ENCODE measurements at regions not wholly inside any gene's neighbourhood (a gene's known extent, or its start where the extent isn't known, plus 50 kb on each side); places are given as distances from the start of the nearest gene placed in this dataset.

DNA sequence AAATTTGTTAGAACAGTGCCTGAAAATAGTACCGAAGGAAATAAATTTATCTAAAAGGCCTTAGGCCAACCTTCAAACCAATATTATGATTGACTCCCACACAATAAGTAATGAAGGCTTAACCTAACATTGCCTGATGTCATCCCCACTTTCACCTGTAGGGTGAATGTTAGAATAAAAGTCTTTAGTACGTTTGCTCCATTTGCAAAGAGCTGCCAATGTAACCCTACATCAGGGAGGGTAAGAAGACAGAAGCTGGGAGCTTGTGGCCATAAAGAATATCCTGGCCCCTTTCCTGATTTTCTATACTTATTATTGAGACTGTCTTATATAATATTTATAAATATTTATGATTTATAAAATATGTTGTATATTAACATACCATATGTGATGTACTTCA, 661.8 kb upstream of the CXADR start:
- H3K27me3 ChIP-seq (ENCODE audit: control insufficient read depth, insufficient read depth, low read length): no peaks in the 10 kb centered on the region
- H3K36me3 ChIP-seq (ENCODE audit: control insufficient read depth, insufficient read depth, low read length): no peaks in the 10 kb centered on the region
- H3K27ac ChIP-seq (ENCODE audit: low read depth, low read length): no peak overlapping the region
- H3K9me3 ChIP-seq (ENCODE audit: control insufficient read depth, insufficient read depth, low read depth, low read length): peaks cover 4% of the 10 kb centered on the region; the same call in 1 of the 2 replicates
- no peak overlapping the region for H3K4me3 ChIP-seq (ENCODE audit: low read depth, low read length)
- no peak overlapping the region for H3K9ac ChIP-seq (ENCODE audit: low read length)
- H3K4me1 ChIP-seq (ENCODE audit: control insufficient read depth, insufficient read depth, low read length): no peaks in the 10 kb centered on the region

GRCh38 chr21:16855164-16855667, 657.6 kb upstream of the CXADR start:
- H3K9me3 ChIP-seq (ENCODE audit: control insufficient read depth, insufficient read depth, low read depth, low read length): peaks cover 7% of the 10 kb centered on the region; the same call in 1 of the 2 replicates
- no peaks in the 10 kb centered on the region for H3K4me1 ChIP-seq (ENCODE audit: control insufficient read depth, insufficient read depth, low read length)
- H3K36me3 ChIP-seq (ENCODE audit: control insufficient read depth, insufficient read depth, low read length): no peaks in the 10 kb centered on the region
- no peaks in the 10 kb centered on the region for H3K27me3 ChIP-seq (ENCODE audit: control insufficient read depth, insufficient read depth, low read length)
- no peak overlapping the region for H3K27ac ChIP-seq (ENCODE audit: low read depth, low read length)
- no peak overlapping the region for H3K9ac ChIP-seq (ENCODE audit: low read length)
- no peak overlapping the region for H3K4me3 ChIP-seq (ENCODE audit: low read depth, low read length)

DNA sequence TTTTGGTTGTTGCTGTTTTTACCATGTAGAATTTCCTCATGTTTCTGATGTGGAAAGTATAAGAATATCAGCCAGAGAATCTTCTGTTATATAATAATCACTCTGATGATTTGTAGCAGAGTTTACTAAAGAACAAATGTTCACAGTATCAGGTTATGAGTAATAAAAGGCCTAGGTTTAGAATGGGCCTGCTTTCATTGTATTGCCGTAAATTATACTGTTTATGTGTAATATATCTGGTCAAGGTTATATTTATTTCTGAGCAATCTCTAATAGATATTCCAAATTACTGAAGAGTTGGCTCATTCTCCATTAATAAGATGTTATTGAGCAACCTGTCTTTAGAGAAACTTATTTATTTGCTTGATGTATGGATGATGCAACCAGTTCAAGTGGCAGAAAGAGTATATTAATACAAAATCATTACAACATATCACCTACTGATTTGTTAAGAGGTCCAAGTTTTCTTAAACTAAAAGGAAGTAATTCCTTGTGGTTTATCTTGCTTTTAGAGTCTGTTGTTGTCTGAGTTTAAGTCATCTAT, 649.4 kb upstream of the CXADR start:
- no peak overlapping the region for H3K4me3 ChIP-seq (ENCODE audit: low read depth, low read length)
- no peaks in the 10 kb centered on the region for H3K27me3 ChIP-seq (ENCODE audit: control insufficient read depth, insufficient read depth, low read length)
- peaks cover 3% of the 10 kb centered on the region; the same call in 1 of the 2 replicates for H3K9me3 ChIP-seq (ENCODE audit: control insufficient read depth, insufficient read depth, low read depth, low read length)
- no peaks in the 10 kb centered on the region for H3K36me3 ChIP-seq (ENCODE audit: control insufficient read depth, insufficient read depth, low read length)
- H3K27ac ChIP-seq (ENCODE audit: low read depth, low read length): no peak overlapping the region
- H3K4me1 ChIP-seq (ENCODE audit: control insufficient read depth, insufficient read depth, low read length): 0 out of 2 replicates have a peak, but pooled peaks cover 3% of the 10 kb centered on the region
- H3K9ac ChIP-seq (ENCODE audit: low read length): no peak overlapping the region

GRCh38 chr21:16863908-16864307, 648.9 kb upstream of the CXADR start:
- no peak overlapping the region for H3K9ac ChIP-seq (ENCODE audit: low read length)
- no peak overlapping the region for H3K27ac ChIP-seq (ENCODE audit: low read depth, low read length)
- peaks cover 3% of the 10 kb centered on the region; the same call in 1 of the 2 replicates for H3K9me3 ChIP-seq (ENCODE audit: control insufficient read depth, insufficient read depth, low read depth, low read length)
- H3K36me3 ChIP-seq (ENCODE audit: control insufficient read depth, insufficient read depth, low read length): no peaks in the 10 kb centered on the region
- 0 out of 2 replicates have a peak, but pooled peaks cover 3% of the 10 kb centered on the region for H3K4me1 ChIP-seq (ENCODE audit: control insufficient read depth, insufficient read depth, low read length)
- H3K27me3 ChIP-seq (ENCODE audit: control insufficient read depth, insufficient read depth, low read length): no peaks in the 10 kb centered on the region
- no peak overlapping the region for H3K4me3 ChIP-seq (ENCODE audit: low read depth, low read length)

- Histone ChIP-seq H3K27ac (ENCODE audit: low read depth, low read length) (no peak overlapping the region), H3K36me3 (ENCODE audit: control insufficient read depth, insufficient read depth, low read length) (no peaks in the 10 kb centered on the region), H3K4me1 (ENCODE audit: control insufficient read depth, insufficient read depth, low read length) (0 out of 2 replicates have a peak, but pooled peaks cover 3% of the 10 kb centered on the region), H3K27me3 (ENCODE audit: control insufficient read depth, insufficient read depth, low read length) (no peaks in the 10 kb centered on the region), H3K9me3 (ENCODE audit: control insufficient read depth, insufficient read depth, low read depth, low read length) (no peaks in the 10 kb centered on the region), H3K9ac (ENCODE audit: low read length) (no peak overlapping the region), H3K4me3 (ENCODE audit: low read depth, low read length) (no peak overlapping the region)
These were observed 647.2 kb upstream of the CXADR start for GRCh38 chr21:16865632-16866031.

- Histone ChIP-seq H3K9ac (ENCODE audit: low read length) (no peak overlapping the region), H3K4me1 (ENCODE audit: control insufficient read depth, insufficient read depth, low read length) (no peaks in the 10 kb centered on the region)
These were observed 646.0 kb upstream of the CXADR start for GRCh38 chr21:16866851-16867250.

DNA sequence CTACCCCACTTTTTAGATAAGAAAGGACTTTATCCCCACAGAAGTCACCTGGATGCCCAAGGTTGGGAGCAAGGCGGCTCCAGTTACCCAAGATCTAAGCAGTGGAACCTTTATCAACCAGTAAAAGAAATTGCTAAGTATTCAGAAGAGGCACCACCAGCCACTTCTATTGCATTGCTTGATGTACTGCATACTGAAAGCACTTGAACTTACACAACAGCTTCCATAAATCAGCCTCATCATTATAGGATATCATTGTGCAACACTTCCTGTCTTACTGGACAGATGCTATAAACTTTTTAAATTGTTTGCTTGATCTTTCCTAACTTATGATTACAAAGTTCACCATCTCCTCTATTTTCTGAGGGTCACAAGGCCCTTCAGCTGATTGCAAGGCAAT, 642.7 kb upstream of the CXADR start:
- no peak overlapping the region for H3K4me3 ChIP-seq (ENCODE audit: low read depth, low read length)
- peaks cover 6% of the 10 kb centered on the region; the same call in 1 of the 2 replicates for H3K4me1 ChIP-seq (ENCODE audit: control insufficient read depth, insufficient read depth, low read length)
- no peaks in the 10 kb centered on the region for H3K36me3 ChIP-seq (ENCODE audit: control insufficient read depth, insufficient read depth, low read length)
- H3K27ac ChIP-seq (ENCODE audit: low read depth, low read length): no peak overlapping the region
- H3K9ac ChIP-seq (ENCODE audit: low read length): no peak overlapping the region
- H3K27me3 ChIP-seq (ENCODE audit: control insufficient read depth, insufficient read depth, low read length): no peaks in the 10 kb centered on the region
- H3K9me3 ChIP-seq (ENCODE audit: control insufficient read depth, insufficient read depth, low read depth, low read length): no peaks in the 10 kb centered on the region

More at GRCh38 chr21:16866851-16867250, 646.0 kb upstream of the CXADR start:
- Histone ChIP-seq H3K27ac (ENCODE audit: low read depth, low read length) (no peak overlapping the region), H3K36me3 (ENCODE audit: control insufficient read depth, insufficient read depth, low read length) (no peaks in the 10 kb centered on the region), H3K4me3 (ENCODE audit: low read depth, low read length) (no peak overlapping the region), H3K9me3 (ENCODE audit: control insufficient read depth, insufficient read depth, low read depth, low read length) (no peaks in the 10 kb centered on the region), H3K27me3 (ENCODE audit: control insufficient read depth, insufficient read depth, low read length) (no peaks in the 10 kb centered on the region)

GRCh38 chr21:16872616-16873015, 640.2 kb upstream of the CXADR start:
- Histone ChIP-seq H3K4me1 (ENCODE audit: control insufficient read depth, insufficient read depth, low read length) (peaks cover 7% of the 10 kb centered on the region; the same call in 1 of the 2 replicates), H3K9me3 (ENCODE audit: control insufficient read depth, insufficient read depth, low read depth, low read length) (no peaks in the 10 kb centered on the region), H3K36me3 (ENCODE audit: control insufficient read depth, insufficient read depth, low read length) (no peaks in the 10 kb centered on the region), H3K4me3 (ENCODE audit: low read depth, low read length) (no peak overlapping the region), H3K9ac (ENCODE audit: low read length) (no peak overlapping the region), H3K27ac (ENCODE audit: low read depth, low read length) (no peak overlapping the region), H3K27me3 (ENCODE audit: control insufficient read depth, insufficient read depth, low read length) (no peaks in the 10 kb centered on the region)

DNA sequence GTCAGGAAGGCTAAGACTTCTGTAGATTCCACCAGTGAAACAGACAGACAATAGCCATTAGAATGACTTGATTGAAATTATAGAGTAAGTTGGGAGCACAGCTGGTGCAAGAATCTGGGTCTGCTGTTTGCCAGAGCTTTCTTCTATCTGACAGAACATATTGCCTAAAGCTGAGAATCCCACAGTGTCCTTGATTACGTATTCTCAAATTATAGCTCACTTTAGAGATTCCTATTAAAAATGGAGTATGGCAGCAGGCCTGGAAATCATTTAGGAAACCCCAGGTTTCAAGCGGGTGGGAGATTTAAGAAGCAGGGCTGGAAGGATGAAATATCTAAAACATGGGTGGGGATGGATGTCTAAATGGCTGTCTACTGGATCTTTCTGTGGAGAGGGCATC, 639.7 kb upstream of the CXADR start:
- H3K4me3 ChIP-seq (ENCODE audit: low read depth, low read length): no peak overlapping the region
- no peak overlapping the region for H3K27ac ChIP-seq (ENCODE audit: low read depth, low read length)
- H3K4me1 ChIP-seq (ENCODE audit: control insufficient read depth, insufficient read depth, low read length): peaks cover 7% of the 10 kb centered on the region; the same call in 1 of the 2 replicates
- no peak overlapping the region for H3K9ac ChIP-seq (ENCODE audit: low read length)
- H3K27me3 ChIP-seq (ENCODE audit: control insufficient read depth, insufficient read depth, low read length): no peaks in the 10 kb centered on the region
- H3K36me3 ChIP-seq (ENCODE audit: control insufficient read depth, insufficient read depth, low read length): no peaks in the 10 kb centered on the region
- no peaks in the 10 kb centered on the region for H3K9me3 ChIP-seq (ENCODE audit: control insufficient read depth, insufficient read depth, low read depth, low read length)

GRCh38 chr21:16873596-16873995, 639.2 kb upstream of the CXADR start:
- Histone ChIP-seq H3K9me3 (ENCODE audit: control insufficient read depth, insufficient read depth, low read depth, low read length) (no peaks in the 10 kb centered on the region), H3K27me3 (ENCODE audit: control insufficient read depth, insufficient read depth, low read length) (no peaks in the 10 kb centered on the region), H3K4me3 (ENCODE audit: low read depth, low read length) (no peak overlapping the region), H3K4me1 (ENCODE audit: control insufficient read depth, insufficient read depth, low read length) (peaks cover 7% of the 10 kb centered on the region; the same call in 1 of the 2 replicates), H3K9ac (ENCODE audit: low read length) (no peak overlapping the region), H3K36me3 (ENCODE audit: control insufficient read depth, insufficient read depth, low read length) (no peaks in the 10 kb centered on the region), H3K27ac (ENCODE audit: low read depth, low read length) (no peak overlapping the region)

DNA sequence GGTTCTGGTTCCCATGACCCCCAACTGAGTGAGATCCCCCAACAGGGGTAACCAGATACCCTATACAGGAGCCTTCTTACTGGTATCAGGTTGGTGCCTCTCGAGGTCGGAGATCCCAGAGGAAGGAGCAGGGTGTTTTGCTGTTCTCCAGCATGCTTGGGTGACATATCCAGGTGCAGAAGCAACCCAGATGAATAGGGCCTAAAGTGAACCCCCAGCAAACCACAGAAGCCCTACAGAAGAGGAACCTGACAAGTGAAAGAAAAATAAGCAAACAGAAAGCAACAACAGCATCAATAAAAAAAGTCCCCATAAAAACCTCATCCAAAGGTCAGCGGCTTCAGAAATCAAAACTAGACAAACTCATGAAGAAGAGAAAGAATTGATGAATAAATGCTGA, 633.4 kb upstream of the CXADR start:
- Histone ChIP-seq H3K27me3 (ENCODE audit: control insufficient read depth, insufficient read depth, low read length) (no peaks in the 10 kb centered on the region), H3K36me3 (ENCODE audit: control insufficient read depth, insufficient read depth, low read length) (no peaks in the 10 kb centered on the region)

More for the DNA sequence above, 633.4 kb upstream of the CXADR start:
- Histone ChIP-seq H3K27ac (ENCODE audit: low read depth, low read length) (no peak overlapping the region), H3K9ac (ENCODE audit: low read length) (no peak overlapping the region), H3K4me1 (ENCODE audit: control insufficient read depth, insufficient read depth, low read length) (peaks cover 7% of the 10 kb centered on the region; the same call in 1 of the 2 replicates), H3K9me3 (ENCODE audit: control insufficient read depth, insufficient read depth, low read depth, low read length) (no peaks in the 10 kb centered on the region), H3K4me3 (ENCODE audit: low read depth, low read length) (no peak overlapping the region)

Measured in HUES6 (cell line).